Tibial artery (tissue), 4 donors: ENCODE measurements at regions not wholly inside any gene's neighbourhood (a gene's known extent, or its start where the extent isn't known, plus 50 kb on each side); places are given as distances from the start of the nearest gene placed in this dataset.

Source experiments
- DNase-seq, 2 donors: peaks; one replicate each; pipeline ENCODE4 v3.0.0-alpha.2; 2019
- H3K27ac ChIP-seq, 2 donors: fragments of 200-600 bp; sonication (generic) in 1 of 2; 1 replicate in 1 of 2; 2 replicates in 1 of 2; pipeline ENCODE4 v1.5.1; 2018 to 2019; ENCODE audit warnings: mild to moderate bottlenecking in 1 of 2
- H3K27me3 ChIP-seq, 2 donors: fragments of 200-600 bp; sonication (generic) in 1 of 2; one replicate each; pipeline versions ENCODE4 v1.5.1 to v1.6.0; 2016 to 2019
- H3K36me3 ChIP-seq, 3 donors: fragments of 200-600 bp; sonication (generic) in 2 of 3; one replicate each; pipeline ENCODE4 v1.5.1; 2016 to 2019; ENCODE audit warnings: mild to moderate bottlenecking in 2 of 3
- H3K4me1 ChIP-seq, 4 donors: fragments of 200-600 bp; sonication (generic) in 2 of 4; 1 replicate in 3 of 4; 2 replicates in 1 of 4; pipeline ENCODE4 v1.5.1; 2016 to 2019
- H3K4me3 ChIP-seq, 2 donors: fragments of 200-600 bp; sonication (generic) in 1 of 2; 1 replicate in 1 of 2; 2 replicates in 1 of 2; pipeline ENCODE4 v1.5.1; 2018 to 2019; ENCODE audit warnings: mild to moderate bottlenecking in 2 of 2
- H3K9me3 ChIP-seq, 3 donors: fragments of 200-600 bp; sonication (generic) in 1 of 3; one replicate each; pipeline ENCODE4 v1.5.1; 2016 to 2019
- intact Hi-C: fragments of 100-400 bp; cut with DNase I; formaldehyde crosslinking; loops from one replicate; pipeline ENCODE4 v1.15.0; 2023; ENCODE audit warnings: low total_unique reads
- TF ChIP-seq, protein P1 (sequence below), 2 experiments: fragments of 200-600 bp in 1 of 2; fragments of 450-650 bp in 1 of 2; IDR thresholded peaks; one replicate each; pipeline ENCODE4 v1.5.1; 2017 to 2019; ENCODE audit warnings: antibody characterized with exemption in 2 of 2, mild to moderate bottlenecking in 1 of 2, moderate library complexity in 1 of 2

DNA sequence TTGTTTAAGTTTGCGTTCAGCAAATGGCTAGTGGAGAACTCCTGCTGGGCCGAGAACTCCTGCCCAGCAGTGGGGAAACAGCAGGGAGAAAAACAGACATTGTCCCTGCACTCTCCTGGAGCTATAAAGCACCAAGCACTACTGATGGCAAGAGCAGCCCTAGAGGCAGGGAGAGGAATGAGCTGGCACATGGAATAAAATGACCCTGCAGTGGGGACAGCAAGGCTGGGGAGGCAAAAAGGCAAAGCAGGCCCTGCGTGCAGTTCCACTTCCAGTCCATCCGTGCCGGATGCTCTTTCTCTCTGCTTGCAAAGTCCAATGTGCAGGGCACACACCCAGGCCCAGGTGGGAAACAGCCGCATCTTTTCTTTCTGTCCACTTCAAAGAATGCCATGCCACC is 415.5 kb downstream of the LRATD1 start:
- H3K27me3 ChIP-seq, result no peaks in the 10 kb centered on the region
- H3K36me3 ChIP-seq, result no peaks in the 10 kb centered on the region
- DNase-seq, result no peak
- intact Hi-C loops, result no loop called here
- H3K4me3 ChIP-seq, result no peak overlapping the region
- TF ChIP-seq, protein P1, sequence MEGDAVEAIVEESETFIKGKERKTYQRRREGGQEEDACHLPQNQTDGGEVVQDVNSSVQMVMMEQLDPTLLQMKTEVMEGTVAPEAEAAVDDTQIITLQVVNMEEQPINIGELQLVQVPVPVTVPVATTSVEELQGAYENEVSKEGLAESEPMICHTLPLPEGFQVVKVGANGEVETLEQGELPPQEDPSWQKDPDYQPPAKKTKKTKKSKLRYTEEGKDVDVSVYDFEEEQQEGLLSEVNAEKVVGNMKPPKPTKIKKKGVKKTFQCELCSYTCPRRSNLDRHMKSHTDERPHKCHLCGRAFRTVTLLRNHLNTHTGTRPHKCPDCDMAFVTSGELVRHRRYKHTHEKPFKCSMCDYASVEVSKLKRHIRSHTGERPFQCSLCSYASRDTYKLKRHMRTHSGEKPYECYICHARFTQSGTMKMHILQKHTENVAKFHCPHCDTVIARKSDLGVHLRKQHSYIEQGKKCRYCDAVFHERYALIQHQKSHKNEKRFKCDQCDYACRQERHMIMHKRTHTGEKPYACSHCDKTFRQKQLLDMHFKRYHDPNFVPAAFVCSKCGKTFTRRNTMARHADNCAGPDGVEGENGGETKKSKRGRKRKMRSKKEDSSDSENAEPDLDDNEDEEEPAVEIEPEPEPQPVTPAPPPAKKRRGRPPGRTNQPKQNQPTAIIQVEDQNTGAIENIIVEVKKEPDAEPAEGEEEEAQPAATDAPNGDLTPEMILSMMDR (IDR thresholded peaks at IDR 0.05), result no peak
- peaks cover 0 to under 1% (median 0%) of the 10 kb centered on the region in 4 donors for H3K4me1 ChIP-seq
- H3K27ac ChIP-seq, result no peak overlapping the region
- no peaks in the 10 kb centered on the region for H3K9me3 ChIP-seq

DNA sequence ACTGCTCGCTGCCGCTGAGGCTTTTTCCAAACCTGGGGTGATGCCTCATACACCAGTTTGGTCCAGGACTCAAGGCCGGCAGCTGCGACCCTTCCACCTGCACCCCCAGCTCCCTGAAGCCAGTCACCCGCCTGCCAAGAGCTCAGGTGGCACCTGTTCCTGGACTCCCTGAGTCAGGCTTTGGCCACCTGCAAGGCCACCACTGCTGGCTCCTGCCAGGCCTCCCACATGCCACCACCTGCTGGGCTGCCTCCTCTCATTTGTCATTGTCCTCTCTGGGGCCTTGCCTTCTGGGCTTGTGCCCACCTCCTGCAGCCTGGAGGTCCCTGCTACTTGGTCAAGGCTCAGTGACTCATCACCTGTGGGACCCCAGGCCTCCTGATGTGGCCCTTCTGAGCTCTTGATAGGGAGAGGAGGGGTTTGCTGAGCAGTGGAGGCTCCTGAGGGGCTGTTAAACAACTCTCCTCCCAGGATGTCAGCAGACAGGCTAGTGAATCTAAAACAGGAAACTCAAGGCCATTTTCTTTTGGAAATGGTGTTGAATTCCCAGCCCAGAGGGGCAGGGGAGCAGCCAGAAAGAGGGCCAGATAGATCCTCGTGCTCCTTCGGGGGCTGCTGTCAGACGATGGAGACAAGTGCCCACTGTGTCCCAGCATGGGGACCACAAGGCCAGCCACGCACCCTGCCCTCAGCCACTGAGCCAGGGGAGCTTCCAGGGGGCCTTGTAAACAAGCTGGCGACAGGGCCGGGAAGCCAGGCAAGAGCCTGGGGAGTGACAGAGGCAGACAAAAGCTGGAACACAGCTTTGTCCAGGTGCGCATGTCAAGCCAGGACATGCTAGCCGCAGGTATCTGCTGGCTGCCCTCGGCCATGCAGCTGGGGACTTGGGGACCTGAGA is 416.8 kb downstream of the LRATD1 start:
- Histone ChIP-seq H3K27me3 (no peaks in the 10 kb centered on the region), H3K9me3 (no peaks in the 10 kb centered on the region), H3K27ac (no peak overlapping the region), H3K4me1 (no peaks in the 10 kb centered on the region), H3K4me3 (no peak overlapping the region), H3K36me3 (no peaks in the 10 kb centered on the region)
- intact Hi-C loops, result no loop called here
- no peak for DNase-seq
- TF ChIP-seq, protein P1 (IDR thresholded peaks at IDR 0.05), result no peak

DNA sequence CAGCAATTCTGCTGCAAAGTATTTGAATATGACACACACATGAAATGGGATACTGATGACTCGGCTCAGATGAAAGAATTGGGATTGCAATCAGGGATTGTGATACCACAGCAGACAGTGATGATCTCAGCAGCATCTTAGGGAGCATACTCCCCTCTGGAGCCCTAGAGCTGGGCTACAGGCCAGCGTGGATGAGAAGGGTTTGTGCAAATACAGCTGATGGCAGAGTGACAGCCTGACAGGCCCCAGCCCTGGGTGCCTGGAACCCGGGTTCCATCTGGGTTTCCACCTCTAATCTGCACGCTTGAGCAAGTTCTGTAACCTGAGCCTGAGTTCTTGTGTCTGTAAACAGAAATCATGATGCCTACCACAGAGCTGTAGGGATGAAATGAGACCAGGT is 418.0 kb downstream of the LRATD1 start:
- Histone ChIP-seq H3K4me3 (no peak overlapping the region), H3K4me1 (no peaks in the 10 kb centered on the region), H3K9me3 (no peaks in the 10 kb centered on the region), H3K27ac (no peak overlapping the region), H3K36me3 (no peaks in the 10 kb centered on the region), H3K27me3 (no peaks in the 10 kb centered on the region)
- TF ChIP-seq, protein P1 (IDR thresholded peaks at IDR 0.05), result no peak
- intact Hi-C loops, result no loop called here
- DNase-seq, result no peak

DNA sequence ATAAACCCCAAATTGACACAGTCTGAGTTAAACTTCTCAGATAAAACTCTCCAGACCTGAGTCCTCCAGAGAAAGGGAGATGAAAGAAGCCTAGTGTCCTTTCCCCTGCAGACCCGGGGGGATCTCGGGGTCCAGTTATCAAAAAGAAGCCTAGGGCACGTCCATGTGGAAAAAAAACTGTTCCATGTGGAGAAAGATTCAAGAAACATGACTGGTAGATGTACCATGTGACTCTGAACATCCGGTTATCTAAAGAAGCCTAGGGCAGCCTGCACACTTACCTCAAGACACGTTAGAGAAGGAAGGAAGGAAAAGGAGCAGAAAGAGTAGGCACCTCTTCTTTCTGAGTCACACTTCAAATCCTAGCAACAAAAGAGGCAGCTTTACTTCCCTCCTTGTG is 421.0 kb downstream of the LRATD1 start:
- no peak for DNase-seq
- no peak overlapping the region for H3K27ac ChIP-seq
- H3K9me3 ChIP-seq, result no peaks in the 10 kb centered on the region
- no peaks in the 10 kb centered on the region for H3K36me3 ChIP-seq
- intact Hi-C loops, result no loop called here
- no peaks in the 10 kb centered on the region for H3K27me3 ChIP-seq
- TF ChIP-seq, protein P1 (IDR thresholded peaks at IDR 0.05), result no peak
- H3K4me3 ChIP-seq, result no peak overlapping the region
- H3K4me1 ChIP-seq, result no peaks in the 10 kb centered on the region

DNA sequence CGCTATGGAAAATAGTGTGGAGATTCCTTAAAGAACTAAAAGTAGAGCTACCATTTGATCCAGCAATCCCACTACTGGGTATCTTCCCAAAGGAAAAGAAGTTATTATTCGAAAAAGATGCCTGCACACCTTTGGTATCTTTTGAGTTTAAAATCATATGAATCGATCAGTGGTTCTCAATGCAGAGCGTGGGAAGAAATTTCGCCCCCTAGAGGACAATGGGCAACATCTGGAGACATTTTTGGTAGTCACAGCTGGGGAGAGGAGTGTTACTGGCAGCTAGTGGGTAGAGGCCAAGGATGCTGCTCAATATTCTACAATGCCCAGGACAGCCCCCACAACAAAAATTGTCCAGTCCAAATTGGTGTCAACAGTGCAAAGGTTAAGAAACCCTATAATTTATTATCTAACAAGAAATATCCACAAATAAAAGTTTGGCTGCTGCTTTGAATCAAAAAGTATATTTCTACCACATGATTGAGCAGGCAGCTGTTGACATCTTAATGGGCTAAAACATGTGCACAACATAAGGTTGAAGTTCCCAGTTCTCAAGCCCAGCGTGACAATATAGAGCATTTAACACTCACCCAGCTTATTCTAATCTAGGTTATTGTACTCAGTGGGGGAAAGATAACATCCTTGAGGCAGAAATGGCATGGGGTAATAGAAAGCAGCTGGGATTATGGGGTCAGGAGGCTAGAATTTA is 425.7 kb downstream of the LRATD1 start:
- Histone ChIP-seq H3K36me3 (no peaks in the 10 kb centered on the region), H3K27ac (no peak overlapping the region), H3K9me3 (no peaks in the 10 kb centered on the region), H3K4me1 (no peaks in the 10 kb centered on the region), H3K4me3 (no peak overlapping the region), H3K27me3 (no peaks in the 10 kb centered on the region)
- TF ChIP-seq, protein P1 (IDR thresholded peaks at IDR 0.05), result no peak
- intact Hi-C loops, result no loop called here
- no peak for DNase-seq
